ENCODE measurements at regions not wholly inside any gene's neighbourhood (a gene's known extent, or its start where the extent isn't known, plus 50 kb on each side); places are given as distances from the start of the nearest gene placed in this dataset.

GRCh38 chr3:59575113-59576001, 525.5 kb upstream of the CFAP20DC start:
- no peak for TF ChIP-seq MAX (IDR thresholded peaks at IDR 0.05)
- no peak for TF ChIP-seq YY1 (IDR thresholded peaks at IDR 0.05)
- TF ChIP-seq, protein P1, sequence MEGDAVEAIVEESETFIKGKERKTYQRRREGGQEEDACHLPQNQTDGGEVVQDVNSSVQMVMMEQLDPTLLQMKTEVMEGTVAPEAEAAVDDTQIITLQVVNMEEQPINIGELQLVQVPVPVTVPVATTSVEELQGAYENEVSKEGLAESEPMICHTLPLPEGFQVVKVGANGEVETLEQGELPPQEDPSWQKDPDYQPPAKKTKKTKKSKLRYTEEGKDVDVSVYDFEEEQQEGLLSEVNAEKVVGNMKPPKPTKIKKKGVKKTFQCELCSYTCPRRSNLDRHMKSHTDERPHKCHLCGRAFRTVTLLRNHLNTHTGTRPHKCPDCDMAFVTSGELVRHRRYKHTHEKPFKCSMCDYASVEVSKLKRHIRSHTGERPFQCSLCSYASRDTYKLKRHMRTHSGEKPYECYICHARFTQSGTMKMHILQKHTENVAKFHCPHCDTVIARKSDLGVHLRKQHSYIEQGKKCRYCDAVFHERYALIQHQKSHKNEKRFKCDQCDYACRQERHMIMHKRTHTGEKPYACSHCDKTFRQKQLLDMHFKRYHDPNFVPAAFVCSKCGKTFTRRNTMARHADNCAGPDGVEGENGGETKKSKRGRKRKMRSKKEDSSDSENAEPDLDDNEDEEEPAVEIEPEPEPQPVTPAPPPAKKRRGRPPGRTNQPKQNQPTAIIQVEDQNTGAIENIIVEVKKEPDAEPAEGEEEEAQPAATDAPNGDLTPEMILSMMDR (IDR thresholded peaks at IDR 0.05; ENCODE audit: low read depth, low read length, missing input control) = peak; percentile 98
- peak; percentile 94 to 97 for TF ChIP-seq RAD21 (IDR thresholded peaks at IDR 0.05)
- TF ChIP-seq TAF1 (conservative IDR thresholded peaks at IDR 0.05) = no peak
- no peak for TF ChIP-seq JUND (IDR thresholded peaks at IDR 0.05)
- TF ChIP-seq GABPA (IDR thresholded peaks at IDR 0.05 in 1 of 2, conservative IDR thresholded peaks at IDR 0.05 in 1 of 2) = no peak
- TF ChIP-seq ZBTB33 (IDR thresholded peaks at IDR 0.05) = no peak
- no peak for TF ChIP-seq SP1 (IDR thresholded peaks at IDR 0.05)
